SK-N-SH (cell line): ENCODE measurements at regions not wholly inside any gene's neighbourhood (a gene's known extent, or its start where the extent isn't known, plus 50 kb on each side); places are given as distances from the start of the nearest gene placed in this dataset.

Source experiments
- CTCF ChIA-PET: fragments of 300-600, 350-600 bp; formaldehyde crosslinking; extraction: SDS; loops from one replicate; lab custom pipeline; 2021; lab: Yijun Ruan, JAX
- POLR2A ChIA-PET: fragments of 350-600 bp; sonication (Branson Sonifier 250); formaldehyde crosslinking; extraction: SDS; loops from one replicate; lab custom pipeline; 2020; ENCODE audit warnings: antibody characterized with exemption, inconsistent platforms; lab: Yijun Ruan, JAX
- DNase-seq: peaks from one replicate; pipeline ENCODE4 v3.0.0; 2012
- H2AFZ ChIP-seq: fragments of 200-600 bp; sonication (generic); 2 replicates; pipeline ENCODE4 v1.8.1; 2016; ENCODE audit warnings: antibody characterized with exemption, mild to moderate bottlenecking, low read depth
- H3F3A ChIP-seq: fragments of 200-600 bp; sonication (generic); replicated peaks from 2 replicates; pipeline ENCODE3; 2016; ENCODE audit warnings: antibody characterized with exemption, mild to moderate bottlenecking; ENCODE audit not compliant: insufficient read depth
- H3K27ac ChIP-seq, 2 experiments: fragments of 200-500 bp in 1 of 2; fragments of 200-600 bp in 1 of 2; sonication (Bioruptor generic) in 1 of 2; sonication (generic), shearing (Covaris generic) in 1 of 2; 2 replicates each; pipeline versions ENCODE4 v1.5.1 to v1.6.1; 2014 to 2016; ENCODE audit warnings: low read depth in 2 of 2, inconsistent platforms in 1 of 2, low read length in 1 of 2, mild to moderate bottlenecking in 1 of 2, mixed read lengths in 1 of 2
- H3K27me3 ChIP-seq: fragments of 200-600 bp; sonication (generic), shearing (Covaris generic); 2 replicates; pipeline ENCODE4 v1.6.1; 2016; ENCODE audit warnings: mixed run types; ENCODE audit not compliant: insufficient read depth
- H3K36me3 ChIP-seq, 2 experiments: fragments of 200-500 bp in 1 of 2; fragments of 200-600 bp in 1 of 2; sonication (Bioruptor generic) in 1 of 2; sonication (generic) in 1 of 2; replicated peaks in 1 of 2; 2 replicates each; pipeline versions ENCODE3 to v1.5.1; 2014 to 2016; ENCODE audit warnings: low read length in 1 of 2, mild to moderate bottlenecking in 1 of 2; ENCODE audit not compliant: insufficient read depth in 2 of 2, control insufficient read depth in 1 of 2
- H3K4me1 ChIP-seq, 2 experiments: fragments of 200-500 bp in 1 of 2; fragments of 200-600 bp in 1 of 2; sonication (Bioruptor generic) in 1 of 2; sonication (generic), shearing (Covaris generic) in 1 of 2; 2 replicates each; pipeline versions ENCODE4 v1.5.1 to v1.6.1; 2014 to 2016; ENCODE audit warnings: low read depth in 1 of 2, low read length in 1 of 2, mixed run types in 1 of 2; ENCODE audit not compliant: insufficient read depth in 2 of 2, control insufficient read depth in 1 of 2
- H3K4me2 ChIP-seq: fragments of 200-600 bp; sonication (generic), shearing (Covaris generic); 2 replicates; pipeline ENCODE4 v1.6.1; 2017; ENCODE audit warnings: mixed run types
- H3K4me3 ChIP-seq, 2 experiments: fragments of 200-500 bp in 1 of 2; fragments of 200-600 bp in 1 of 2; sonication (Bioruptor generic) in 1 of 2; sonication (generic), shearing (Covaris generic) in 1 of 2; 2 replicates each; pipeline versions ENCODE4 v1.5.1 to v1.8.1; 2014 to 2016; ENCODE audit warnings: low read depth in 2 of 2, inconsistent platforms in 1 of 2, low read length in 1 of 2, mild to moderate bottlenecking in 1 of 2, mixed read lengths in 1 of 2, moderate library complexity in 1 of 2
- H3K79me2 ChIP-seq: fragments of 200-600 bp; sonication (generic); 2 replicates; pipeline ENCODE4 v1.8.1; 2017; ENCODE audit warnings: mild to moderate bottlenecking; ENCODE audit not compliant: insufficient read depth
- H3K9ac ChIP-seq: fragments of 200-600 bp; sonication (generic); 2 replicates; pipeline ENCODE4 v1.6.1; 2017; ENCODE audit warnings: mixed run types
- H3K9me2 ChIP-seq: fragments of 200-600 bp; sonication (generic); 2 replicates; pipeline ENCODE4 v1.6.1; 2017; ENCODE audit warnings: mixed run types
- H3K9me3 ChIP-seq: fragments of 200-600 bp; sonication (generic); 2 replicates; pipeline ENCODE4 v1.6.1; 2017; ENCODE audit warnings: mixed run types, mild to moderate bottlenecking, moderate library complexity
- H4K20me1 ChIP-seq: fragments of 200-600 bp; sonication (generic); 2 replicates; pipeline ENCODE4 v1.6.1; 2017; ENCODE audit warnings: mild to moderate bottlenecking, mixed run types; ENCODE audit not compliant: insufficient read depth
- ELF1 ChIP-seq: IDR thresholded peaks from 2 replicates; pipeline ENCODE4 v1.4.0; 2012
- FOXM1 ChIP-seq: IDR thresholded peaks from 2 replicates; pipeline ENCODE4 v1.4.0; 2012; ENCODE audit warnings: low read depth, mild to moderate bottlenecking
- MAX ChIP-seq: IDR thresholded peaks from 2 replicates; pipeline ENCODE4 v1.4.0; 2012; ENCODE audit warnings: low read depth
- NRF1 ChIP-seq: IDR thresholded peaks from 2 replicates; pipeline ENCODE4 v1.6.1; 2012; ENCODE audit warnings: low read depth, mild to moderate bottlenecking, low read length
- POLR2AphosphoS5 ChIP-seq: IDR thresholded peaks from 2 replicates; pipeline ENCODE4 v1.6.1; 2012; ENCODE audit warnings: low read depth, low read length
- RAD21 ChIP-seq: IDR thresholded peaks from 2 replicates; pipeline ENCODE4 v1.6.1; 2012; ENCODE audit warnings: mild to moderate bottlenecking, low read length
- RXRA ChIP-seq: IDR thresholded peaks from 2 replicates; pipeline ENCODE4 v1.4.0; 2012; ENCODE audit warnings: low read depth, mild to moderate bottlenecking, borderline replicate concordance
- SIN3A ChIP-seq: IDR thresholded peaks from 2 replicates; pipeline ENCODE4 v1.6.1; 2012; ENCODE audit warnings: low read depth, mild to moderate bottlenecking, low read length, moderate library complexity, borderline replicate concordance
- SMC3 ChIP-seq: IDR thresholded peaks from 2 replicates; pipeline ENCODE4 v1.6.1; 2012; ENCODE audit warnings: low read depth, low read length, improper control_type of control experiment
- TEAD4 ChIP-seq: IDR thresholded peaks from 2 replicates; pipeline ENCODE4 v1.4.0; 2012; ENCODE audit warnings: mild to moderate bottlenecking, borderline replicate concordance; ENCODE audit not compliant: insufficient read depth
- USF2 ChIP-seq: fragments of 150-350 bp; IDR thresholded peaks from 2 replicates; pipeline ENCODE4 v1.6.1; 2017; ENCODE audit warnings: antibody characterized with exemption, low read length, low read depth, borderline replicate concordance
- ZBTB33 ChIP-seq: IDR thresholded peaks from 2 replicates; pipeline ENCODE4 v1.4.0; 2012; ENCODE audit warnings: low read depth, borderline replicate concordance
- WGBS: methylation state at CpG from one replicate; pipeline ENCODE4 v1.1.6; 2017; ENCODE audit warnings: low lambda C conversion rate; 5-methylcytosine and 5-hydroxymethylcytosine counted together
- TF ChIP-seq, protein P1 (sequence below): IDR thresholded peaks from 2 replicates; pipeline ENCODE4 v1.6.1; 2012; ENCODE audit warnings: mild to moderate bottlenecking, low read depth, low read length, moderate library complexity

DNA sequence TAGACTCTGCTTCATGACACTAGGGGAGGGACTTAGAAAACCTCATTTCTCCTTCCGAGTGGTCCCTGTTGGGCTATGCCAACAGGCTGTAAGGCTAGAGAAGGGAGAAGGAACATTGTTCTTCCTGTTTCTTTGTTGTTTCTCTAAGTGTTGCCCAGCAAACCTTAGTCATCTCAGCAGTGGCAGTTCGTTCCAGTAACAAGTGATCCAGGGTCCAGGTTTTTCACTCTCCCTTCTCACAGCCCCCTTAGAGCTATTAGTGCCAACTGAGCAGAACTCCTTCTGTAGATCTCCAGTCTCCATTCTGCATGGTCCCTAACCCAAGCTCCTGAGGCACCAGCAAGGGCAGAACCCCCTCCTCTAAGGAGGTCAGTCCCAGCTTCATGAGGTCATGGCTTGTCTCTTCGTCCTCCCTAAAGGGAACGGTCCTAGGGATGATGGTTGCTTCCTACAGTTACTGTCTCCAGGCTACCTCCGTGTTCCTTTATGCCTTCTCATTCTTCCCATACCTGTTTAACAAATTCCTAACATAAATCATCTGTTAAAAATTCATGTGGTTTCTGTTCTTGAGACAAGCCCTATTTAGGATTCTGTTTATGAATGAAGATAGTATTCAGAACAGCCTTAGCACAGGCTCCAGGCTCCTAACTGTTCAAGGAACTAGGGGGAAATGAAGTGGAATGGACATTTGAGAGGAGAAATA, 168.6 kb upstream of the UBASH3B start:
- peaks cover 0 to 3% of the 10 kb centered on the region in 2 experiments; a peak in 2 of 4 replicates for H3K4me1 ChIP-seq
- no peak overlapping the region for H2AFZ ChIP-seq
- H3K27me3 ChIP-seq: no peaks in the 10 kb centered on the region
- H3K9me3 ChIP-seq: 0 out of 2 replicates have a peak, but pooled peaks cover 13% of the 10 kb centered on the region
- POLR2A ChIA-PET: no interaction called here
- no peak overlapping the region for H3K4me2 ChIP-seq
- peaks cover 0 to 4% of the 10 kb centered on the region in 2 experiments for H3K36me3 ChIP-seq
- no peaks in the 10 kb centered on the region for H3K79me2 ChIP-seq
- no peaks in the 10 kb centered on the region for H3F3A ChIP-seq
- no peaks in the 10 kb centered on the region for H3K9me2 ChIP-seq
- no peak overlapping the region for H3K9ac ChIP-seq
- no peak overlapping the region for H3K27ac ChIP-seq
- WGBS: 39% methylated on average over 5 of the region's 5 CpGs
- H4K20me1 ChIP-seq: no peaks in the 10 kb centered on the region
- no peak overlapping the region for H3K4me3 ChIP-seq
- no peak for DNase-seq
- CTCF ChIA-PET: interaction anchor here (2.6 kb wide), 1 partner anchor 18 kb away, joined by 8 read pairs; no protein-coding TSS in a partner anchor
- TF ChIP-seq RAD21: no peak
- TF ChIP-seq RXRA: no peak
- no peak for TF ChIP-seq TEAD4
- no peak for TF ChIP-seq SMC3
- TF ChIP-seq, protein P1, sequence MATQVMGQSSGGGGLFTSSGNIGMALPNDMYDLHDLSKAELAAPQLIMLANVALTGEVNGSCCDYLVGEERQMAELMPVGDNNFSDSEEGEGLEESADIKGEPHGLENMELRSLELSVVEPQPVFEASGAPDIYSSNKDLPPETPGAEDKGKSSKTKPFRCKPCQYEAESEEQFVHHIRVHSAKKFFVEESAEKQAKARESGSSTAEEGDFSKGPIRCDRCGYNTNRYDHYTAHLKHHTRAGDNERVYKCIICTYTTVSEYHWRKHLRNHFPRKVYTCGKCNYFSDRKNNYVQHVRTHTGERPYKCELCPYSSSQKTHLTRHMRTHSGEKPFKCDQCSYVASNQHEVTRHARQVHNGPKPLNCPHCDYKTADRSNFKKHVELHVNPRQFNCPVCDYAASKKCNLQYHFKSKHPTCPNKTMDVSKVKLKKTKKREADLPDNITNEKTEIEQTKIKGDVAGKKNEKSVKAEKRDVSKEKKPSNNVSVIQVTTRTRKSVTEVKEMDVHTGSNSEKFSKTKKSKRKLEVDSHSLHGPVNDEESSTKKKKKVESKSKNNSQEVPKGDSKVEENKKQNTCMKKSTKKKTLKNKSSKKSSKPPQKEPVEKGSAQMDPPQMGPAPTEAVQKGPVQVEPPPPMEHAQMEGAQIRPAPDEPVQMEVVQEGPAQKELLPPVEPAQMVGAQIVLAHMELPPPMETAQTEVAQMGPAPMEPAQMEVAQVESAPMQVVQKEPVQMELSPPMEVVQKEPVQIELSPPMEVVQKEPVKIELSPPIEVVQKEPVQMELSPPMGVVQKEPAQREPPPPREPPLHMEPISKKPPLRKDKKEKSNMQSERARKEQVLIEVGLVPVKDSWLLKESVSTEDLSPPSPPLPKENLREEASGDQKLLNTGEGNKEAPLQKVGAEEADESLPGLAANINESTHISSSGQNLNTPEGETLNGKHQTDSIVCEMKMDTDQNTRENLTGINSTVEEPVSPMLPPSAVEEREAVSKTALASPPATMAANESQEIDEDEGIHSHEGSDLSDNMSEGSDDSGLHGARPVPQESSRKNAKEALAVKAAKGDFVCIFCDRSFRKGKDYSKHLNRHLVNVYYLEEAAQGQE: no peak
- TF ChIP-seq FOXM1: no peak
- TF ChIP-seq ZBTB33: no peak
- no peak for TF ChIP-seq ELF1
- no peak for TF ChIP-seq USF2
- no peak for TF ChIP-seq POLR2AphosphoS5
- no peak for TF ChIP-seq NRF1
- no peak for TF ChIP-seq MAX
- TF ChIP-seq SIN3A: no peak
- TF ChIP-seq, all 33 proteins: peak for 0
